HepG2 (cell line): ENCODE measurements at regions not wholly inside any gene's neighbourhood (a gene's known extent, or its start where the extent isn't known, plus 50 kb on each side); places are given as distances from the start of the nearest gene placed in this dataset.

Source experiments
- AGO1 ChIP-seq: fragments of 200-400 bp; formaldehyde crosslinking; IDR thresholded peaks from 2 replicates; pipeline ENCODE4 v1.6.1; 2017; ENCODE audit warnings: mild to moderate bottlenecking, low read depth, low read length, moderate library complexity; ENCODE audit not compliant: poor library complexity, severe bottlenecking
- BCL6 ChIP-seq: IDR thresholded peaks from 2 replicates; pipeline ENCODE4 v1.6.1; 2016; ENCODE audit warnings: missing genetic modification reagents, missing compliant biosample characterization
- DNMT1 ChIP-seq: sonication (generic); formaldehyde crosslinking; IDR thresholded peaks from 2 replicates; pipeline ENCODE4 v1.5.1; 2020; ENCODE audit warnings: mild to moderate bottlenecking, missing genetic modification reagents
- ELF3 ChIP-seq: IDR thresholded peaks from 2 replicates; pipeline ENCODE4 v1.6.1; 2016; ENCODE audit warnings: missing genetic modification reagents, missing compliant biosample characterization
- ISX ChIP-seq: sonication (generic); formaldehyde crosslinking; conservative IDR thresholded peaks from 2 replicates; pipeline ENCODE4 v1.5.0; 2020; ENCODE audit warnings: missing genetic modification reagents
- NR2F1 ChIP-seq, 2 experiments: fragments of 450-650 bp in 1 of 2; formaldehyde crosslinking in 1 of 2; IDR thresholded peaks; 2 replicates each; pipeline versions ENCODE4 v1.5.0 to v1.6.1; 2016 to 2020; ENCODE audit warnings: mild to moderate bottlenecking in 1 of 2, missing compliant biosample characterization in 1 of 2, missing genetic modification reagents in 1 of 2, moderate library complexity in 1 of 2
- REPIN1 ChIP-seq: sonication (generic); formaldehyde crosslinking; IDR thresholded peaks from 2 replicates; pipeline ENCODE4 v1.8.0; 2022; ENCODE audit warnings: missing genetic modification reagents, low read depth, mild to moderate bottlenecking, borderline replicate concordance
- TEAD3 ChIP-seq: optimal IDR thresholded peaks from 2 replicates; pipeline ENCODE3; 2016; ENCODE audit warnings: borderline replicate concordance
- TFE3 ChIP-seq: IDR thresholded peaks from 2 replicates; pipeline ENCODE4 v1.6.1; 2016
- THYN1 ChIP-seq: sonication (generic); formaldehyde crosslinking; IDR thresholded peaks from 2 replicates; pipeline ENCODE4 v1.8.1; 2023; ENCODE audit warnings: low read depth, mild to moderate bottlenecking, moderate library complexity, missing genetic modification reagents, borderline replicate concordance
- ZNF136 ChIP-seq: sonication (generic); formaldehyde crosslinking; IDR thresholded peaks from 2 replicates; pipeline ENCODE4 v1.8.1; 2022; ENCODE audit warnings: low read depth, mild to moderate bottlenecking, moderate library complexity, missing genetic modification reagents
- ZNF615 ChIP-seq: sonication (generic); formaldehyde crosslinking; IDR thresholded peaks from 2 replicates; pipeline ENCODE4 v1.5.0; 2020; ENCODE audit warnings: mild to moderate bottlenecking, missing genetic modification reagents, borderline replicate concordance
- TF ChIP-seq, protein P1 (sequence below), 2 experiments: sonication (generic) in 1 of 2; formaldehyde crosslinking in 1 of 2; IDR thresholded peaks; 2 replicates each; pipeline versions ENCODE4 v1.6.1 to v1.9.0; 2014 to 2022; ENCODE audit warnings: antibody characterized with exemption in 1 of 2, borderline replicate concordance in 1 of 2, inconsistent platforms in 1 of 2, low read depth in 1 of 2, missing genetic modification reagents in 1 of 2
- TF ChIP-seq, protein P2 (sequence below): sonication (generic); formaldehyde crosslinking; IDR thresholded peaks from 2 replicates; pipeline ENCODE4 v1.4.0; 2020; ENCODE audit warnings: missing genetic modification reagents, borderline replicate concordance
- TF ChIP-seq, protein P3 (sequence below): sonication (generic); formaldehyde crosslinking; IDR thresholded peaks from 2 replicates; pipeline ENCODE4 v1.4.0; 2020; ENCODE audit warnings: missing genetic modification reagents, mild to moderate bottlenecking, borderline replicate concordance

- TF ChIP-seq, protein P1, sequence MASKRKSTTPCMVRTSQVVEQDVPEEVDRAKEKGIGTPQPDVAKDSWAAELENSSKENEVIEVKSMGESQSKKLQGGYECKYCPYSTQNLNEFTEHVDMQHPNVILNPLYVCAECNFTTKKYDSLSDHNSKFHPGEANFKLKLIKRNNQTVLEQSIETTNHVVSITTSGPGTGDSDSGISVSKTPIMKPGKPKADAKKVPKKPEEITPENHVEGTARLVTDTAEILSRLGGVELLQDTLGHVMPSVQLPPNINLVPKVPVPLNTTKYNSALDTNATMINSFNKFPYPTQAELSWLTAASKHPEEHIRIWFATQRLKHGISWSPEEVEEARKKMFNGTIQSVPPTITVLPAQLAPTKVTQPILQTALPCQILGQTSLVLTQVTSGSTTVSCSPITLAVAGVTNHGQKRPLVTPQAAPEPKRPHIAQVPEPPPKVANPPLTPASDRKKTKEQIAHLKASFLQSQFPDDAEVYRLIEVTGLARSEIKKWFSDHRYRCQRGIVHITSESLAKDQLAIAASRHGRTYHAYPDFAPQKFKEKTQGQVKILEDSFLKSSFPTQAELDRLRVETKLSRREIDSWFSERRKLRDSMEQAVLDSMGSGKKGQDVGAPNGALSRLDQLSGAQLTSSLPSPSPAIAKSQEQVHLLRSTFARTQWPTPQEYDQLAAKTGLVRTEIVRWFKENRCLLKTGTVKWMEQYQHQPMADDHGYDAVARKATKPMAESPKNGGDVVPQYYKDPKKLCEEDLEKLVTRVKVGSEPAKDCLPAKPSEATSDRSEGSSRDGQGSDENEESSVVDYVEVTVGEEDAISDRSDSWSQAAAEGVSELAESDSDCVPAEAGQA (IDR thresholded peaks at IDR 0.05; ENCODE audit: low read depth): 0 out of 2 replicates have a peak, but pooled peaks have one; percentile 34
- TF ChIP-seq, protein P1 (CRISPR knock-in tag; IDR thresholded peaks at IDR 0.05; ENCODE audit: borderline replicate concordance): no peak
- TF ChIP-seq ZNF136 (CRISPR knock-in tag): no peak
- no peak for TF ChIP-seq ISX (CRISPR knock-in tag)
- TF ChIP-seq ELF3 (CRISPR knock-in tag): peak; percentile 73
- no peak for TF ChIP-seq THYN1 (CRISPR knock-in tag)
- TF ChIP-seq TFE3 (CRISPR knock-in tag): 0 out of 2 replicates have a peak, but pooled peaks have one; percentile 66
- TF ChIP-seq ZNF615 (CRISPR knock-in tag): no peak
- 0 out of 2 replicates have a peak, but pooled peaks have one; percentile 20 for TF ChIP-seq DNMT1
- TF ChIP-seq NR2F1 (CRISPR knock-in tag; IDR thresholded peaks at IDR 0.05): peak in 1 of 2 experiments; percentile 50; a peak in 1 of 4 replicates
- TF ChIP-seq, protein P2, sequence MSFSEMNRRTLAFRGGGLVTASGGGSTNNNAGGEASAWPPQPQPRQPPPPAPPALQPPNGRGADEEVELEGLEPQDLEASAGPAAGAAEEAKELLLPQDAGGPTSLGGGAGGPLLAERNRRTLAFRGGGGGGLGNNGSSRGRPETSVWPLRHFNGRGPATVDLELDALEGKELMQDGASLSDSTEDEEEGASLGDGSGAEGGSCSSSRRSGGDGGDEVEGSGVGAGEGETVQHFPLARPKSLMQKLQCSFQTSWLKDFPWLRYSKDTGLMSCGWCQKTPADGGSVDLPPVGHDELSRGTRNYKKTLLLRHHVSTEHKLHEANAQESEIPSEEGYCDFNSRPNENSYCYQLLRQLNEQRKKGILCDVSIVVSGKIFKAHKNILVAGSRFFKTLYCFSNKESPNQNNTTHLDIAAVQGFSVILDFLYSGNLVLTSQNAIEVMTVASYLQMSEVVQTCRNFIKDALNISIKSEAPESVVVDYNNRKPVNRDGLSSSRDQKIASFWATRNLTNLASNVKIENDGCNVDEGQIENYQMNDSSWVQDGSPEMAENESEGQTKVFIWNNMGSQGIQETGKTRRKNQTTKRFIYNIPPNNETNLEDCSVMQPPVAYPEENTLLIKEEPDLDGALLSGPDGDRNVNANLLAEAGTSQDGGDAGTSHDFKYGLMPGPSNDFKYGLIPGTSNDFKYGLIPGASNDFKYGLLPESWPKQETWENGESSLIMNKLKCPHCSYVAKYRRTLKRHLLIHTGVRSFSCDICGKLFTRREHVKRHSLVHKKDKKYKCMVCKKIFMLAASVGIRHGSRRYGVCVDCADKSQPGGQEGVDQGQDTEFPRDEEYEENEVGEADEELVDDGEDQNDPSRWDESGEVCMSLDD: peak; percentile 18; the same call in 1 of the 2 replicates
- TF ChIP-seq AGO1: no peak
- peak; percentile 39 for TF ChIP-seq TEAD3 (CRISPR knock-in tag)
- TF ChIP-seq, protein P3, sequence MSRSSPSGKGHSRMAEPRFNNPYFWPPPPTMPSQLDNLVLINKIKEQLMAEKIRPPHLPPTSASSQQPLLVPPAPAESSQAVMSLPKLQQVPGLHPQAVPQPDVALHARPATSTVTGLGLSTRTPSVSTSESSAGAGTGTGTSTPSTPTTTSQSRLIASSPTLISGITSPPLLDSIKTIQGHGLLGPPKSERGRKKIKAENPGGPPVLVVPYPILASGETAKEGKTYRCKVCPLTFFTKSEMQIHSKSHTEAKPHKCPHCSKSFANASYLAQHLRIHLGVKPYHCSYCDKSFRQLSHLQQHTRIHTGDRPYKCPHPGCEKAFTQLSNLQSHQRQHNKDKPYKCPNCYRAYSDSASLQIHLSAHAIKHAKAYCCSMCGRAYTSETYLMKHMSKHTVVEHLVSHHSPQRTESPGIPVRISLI (CRISPR knock-in tag): no peak
- peak; percentile 15; the same call in 1 of the 2 replicates for TF ChIP-seq BCL6 (CRISPR knock-in tag)
- TF ChIP-seq REPIN1: peak; percentile 44; the same call in 1 of the 2 replicates
Observed at GRCh38 chr4:3829956-3830773, 64.0 kb downstream of the ADRA2C start (continued).
